G401 (cell line): ENCODE measurements at regions not wholly inside any gene's neighbourhood (a gene's known extent, or its start where the extent isn't known, plus 50 kb on each side); places are given as distances from the start of the nearest gene placed in this dataset.

Experiments used
- DNase-seq: peaks from one replicate; pipeline ENCODE4 v3.0.0-alpha.2; 2015; ENCODE audit warnings: low spot score
- in situ Hi-C: cut with HindIII; loops from 2 replicates; pipeline ENCODE4 v1.10.0; 2016; ENCODE audit warnings: low sequenced_read_pairs, mixed read lengths

DNA sequence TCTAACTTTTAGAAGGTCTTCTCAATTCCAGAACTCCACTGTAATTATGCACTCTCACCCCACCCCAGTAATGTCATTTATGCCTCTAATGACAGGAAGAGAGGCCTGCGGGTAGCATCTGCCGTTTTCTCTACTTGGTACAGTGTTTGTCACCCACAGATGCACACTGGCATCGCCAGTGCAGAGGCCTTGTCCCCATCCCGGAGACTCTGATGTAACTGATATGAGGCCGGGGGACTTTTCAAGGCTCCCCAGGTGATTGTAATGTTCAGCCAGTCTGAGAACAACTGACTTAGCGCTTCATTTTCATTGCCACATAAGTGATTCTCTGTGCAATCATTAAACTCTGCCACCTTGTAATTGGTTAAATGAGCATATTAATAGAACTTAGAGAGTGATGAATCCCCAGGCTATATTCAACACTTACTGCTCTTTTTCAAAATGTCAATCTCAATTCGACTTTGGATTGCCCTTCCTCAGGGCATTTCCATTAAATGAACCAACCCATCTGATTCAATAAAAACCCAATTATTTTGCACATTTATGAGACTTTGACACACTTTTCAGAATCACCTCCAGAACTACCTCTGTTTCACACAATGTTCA lies 113.2 kb downstream of the HERPUD2 start:
- in situ Hi-C loops: no loop called here
- DNase-seq: no peak

GRCh38 chr7:35576031-35576573 lies 118.8 kb downstream of the HERPUD2 start:
- no peak for DNase-seq
- in situ Hi-C loops: no loop called here

- in situ Hi-C loops: no loop called here
These were observed 123.2 kb downstream of the HERPUD2 start for GRCh38 chr7:35571611-35572240.

DNA sequence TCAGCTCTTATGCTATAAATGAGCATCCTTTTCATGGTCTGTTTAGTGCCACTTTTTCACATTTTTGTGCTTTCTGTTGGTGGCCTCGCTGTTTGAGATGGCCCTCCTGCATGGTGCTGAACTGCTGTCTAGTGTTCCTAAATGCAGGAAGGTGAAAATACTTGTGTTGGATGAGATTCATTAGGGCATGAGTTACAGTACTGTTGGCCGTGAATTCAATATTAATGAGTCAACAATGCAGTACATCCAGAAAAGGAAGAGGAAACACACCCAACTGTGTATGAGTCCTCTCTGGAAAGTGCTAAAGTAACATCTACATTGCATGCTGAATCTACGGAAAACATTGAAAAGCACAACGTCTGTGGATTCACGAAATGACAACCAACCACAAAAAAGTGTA lies 124.0 kb downstream of the HERPUD2 start:
- in situ Hi-C loops: no loop called here
- no peak for DNase-seq

More at GRCh38 chr7:35571611-35572240, 123.2 kb downstream of the HERPUD2 start:
- no peak for DNase-seq

DNA sequence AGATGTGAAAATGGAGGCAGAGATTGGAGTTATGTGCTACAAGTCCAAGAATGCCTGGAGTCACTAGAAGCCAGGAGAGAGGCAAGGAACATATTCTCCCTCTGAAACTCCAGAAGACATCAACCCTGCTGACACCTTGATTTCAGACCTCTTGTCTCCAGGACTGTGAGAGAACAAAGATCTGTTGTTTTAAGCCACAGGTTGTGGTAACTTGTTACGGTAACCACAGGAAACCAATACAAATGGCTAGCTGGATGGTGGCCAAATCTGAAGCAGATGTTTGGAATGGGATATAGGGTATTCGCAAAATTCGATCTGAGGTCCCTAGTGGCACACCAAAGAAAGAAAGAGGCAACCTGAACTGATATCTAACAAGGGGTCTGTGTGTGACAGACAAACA lies 129.0 kb downstream of the HERPUD2 start:
- in situ Hi-C loops: no loop called here
- no peak for DNase-seq

DNA sequence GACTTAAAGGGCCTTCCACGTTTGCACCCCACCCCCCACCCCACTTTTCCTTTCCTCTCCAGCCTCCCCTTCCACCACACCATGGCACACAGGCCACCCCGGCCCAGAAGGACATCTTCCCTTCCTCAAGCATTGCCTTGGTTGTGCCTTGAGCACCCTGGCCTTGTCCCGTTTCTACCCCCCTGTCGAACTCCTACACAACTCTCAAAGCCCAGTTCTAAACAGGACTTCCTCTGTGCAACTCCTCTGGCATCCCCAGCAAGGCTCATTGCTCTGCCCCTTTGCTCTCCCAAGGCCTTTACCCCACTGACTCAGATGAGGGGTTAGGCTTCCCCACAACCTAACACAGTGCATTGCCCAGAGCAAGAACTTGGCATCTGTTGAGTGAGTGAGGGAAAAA lies 136.1 kb downstream of the HERPUD2 start:
- no peak for DNase-seq
- in situ Hi-C loops: no loop called here

- DNase-seq: no peak
- in situ Hi-C loops: no loop called here
These were observed 138.1 kb downstream of the HERPUD2 start for GRCh38 chr7:35556515-35557471.

- no peak for DNase-seq
- in situ Hi-C loops: no loop called here
These were observed 139.0 kb downstream of the HERPUD2 start for GRCh38 chr7:35555934-35556333.

- in situ Hi-C loops: no loop called here
- DNase-seq: no peak
These were observed 139.5 kb downstream of the HERPUD2 start for GRCh38 chr7:35555386-35555785.

DNA sequence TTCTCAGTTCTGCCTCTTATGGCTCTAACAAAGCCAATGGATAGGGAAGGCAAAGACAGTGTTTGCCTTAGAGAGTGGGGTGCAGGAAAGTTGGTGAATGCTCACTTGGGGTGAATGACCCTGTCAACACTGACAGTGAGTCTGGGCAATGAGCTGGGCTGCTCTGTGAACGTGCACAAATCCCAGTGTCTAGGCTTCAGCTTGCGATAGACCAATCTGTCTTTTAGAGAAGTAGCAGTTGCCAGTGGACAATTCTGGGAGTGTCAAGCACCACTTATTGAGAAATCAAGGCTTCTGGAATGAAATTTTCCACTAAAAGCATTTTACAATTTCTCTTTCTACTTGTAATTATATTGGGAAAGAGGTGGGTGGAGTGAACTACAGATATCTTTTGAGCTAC lies 141.4 kb downstream of the HERPUD2 start:
- DNase-seq: no peak
- in situ Hi-C loops: no loop called here

DNA sequence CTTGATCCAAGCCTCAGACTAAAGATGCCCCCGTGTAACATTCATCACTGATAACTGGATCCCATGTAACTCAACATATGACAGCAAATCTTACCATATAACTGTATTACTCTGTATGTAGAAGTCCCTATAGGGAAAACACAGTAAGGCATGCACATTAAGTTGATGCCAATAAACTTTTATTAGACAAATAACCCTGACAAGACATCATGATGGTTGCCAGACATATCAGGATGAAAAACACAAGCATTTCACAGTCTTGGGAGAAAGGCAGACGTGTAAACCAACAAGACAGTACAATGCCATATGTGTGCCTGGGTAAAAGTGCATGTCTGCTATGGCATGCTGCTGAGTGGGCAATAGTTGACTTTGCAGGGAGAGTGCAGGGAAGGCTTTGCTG lies 142.2 kb downstream of the HERPUD2 start:
- in situ Hi-C loops: no loop called here
- DNase-seq: no peak

GRCh38 chr7:35551321-35552081 lies 143.4 kb downstream of the HERPUD2 start:
- in situ Hi-C loops: no loop called here
- no peak for DNase-seq

DNA sequence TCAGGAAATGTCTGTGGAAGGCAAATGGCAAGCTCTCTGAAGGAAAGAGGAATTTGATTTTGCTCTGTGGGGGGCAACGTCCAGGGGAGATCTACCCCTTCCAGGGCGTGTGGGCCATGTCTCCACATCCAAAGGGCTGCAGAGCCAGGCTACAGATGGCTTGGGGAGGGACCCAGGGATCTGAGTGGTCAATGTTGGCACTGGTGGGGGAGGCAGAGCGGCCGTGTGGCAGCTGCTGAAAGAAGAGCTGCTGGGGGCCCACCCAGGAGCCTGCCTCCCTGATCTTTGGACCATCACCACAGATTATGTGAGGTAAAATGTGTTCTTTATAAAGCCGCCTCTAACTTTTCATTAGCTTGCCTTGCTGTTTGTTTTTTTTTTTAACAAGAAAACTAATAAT lies 144.1 kb downstream of the HERPUD2 start:
- in situ Hi-C loops: no loop called here
- no peak for DNase-seq

- no peak for DNase-seq
- in situ Hi-C loops: no loop called here
These were observed 145.2 kb downstream of the HERPUD2 start for GRCh38 chr7:35549781-35550180.

- no peak for DNase-seq
- in situ Hi-C loops: no loop called here
These were observed 146.6 kb downstream of the HERPUD2 start for GRCh38 chr7:35548291-35548690.

GRCh38 chr7:35546691-35547429 lies 148.1 kb downstream of the HERPUD2 start:
- DNase-seq: no peak
- in situ Hi-C loops: no loop called here

GRCh38 chr7:35545831-35546230 lies 149.1 kb downstream of the HERPUD2 start:
- in situ Hi-C loops: no loop called here
- DNase-seq: no peak

GRCh38 chr7:35544028-35544742 lies 150.8 kb downstream of the HERPUD2 start:
- in situ Hi-C loops: no loop called here
- no peak for DNase-seq
